RWPE1 (cell line): ENCODE measurements at regions not wholly inside any gene's neighbourhood (a gene's known extent, or its start where the extent isn't known, plus 50 kb on each side); places are given as distances from the start of the nearest gene placed in this dataset.
A peak's percentile ranks its signal among the peaks of the same experiment; 100 is the strongest.

Source experiments
- CTCF ChIA-PET: fragments of 350-600 bp; sonication (Branson Sonifier 250); formaldehyde crosslinking; extraction: SDS; loops from one replicate; lab custom pipeline; 2021; lab: Yijun Ruan, JAX
- POLR2A ChIA-PET: fragments of 400-600 bp; formaldehyde crosslinking; extraction: SDS; loops from one replicate; lab custom pipeline; 2020; ENCODE audit warnings: antibody characterized with exemption; ENCODE audit not compliant: low non-redundant PET; lab: Yijun Ruan, JAX
- DNase-seq: peaks from one replicate; pipeline ENCODE4 v3.0.0; 2012; ENCODE audit warnings: low spot score
- H3K27ac ChIP-seq: fragments of 450-650 bp; 2 replicates; pipeline ENCODE4 v1.5.1; 2017
- CTCF ChIP-seq: fragments of 450-650 bp; conservative IDR thresholded peaks from 2 replicates; pipeline ENCODE4 v1.5.1; 2017; ENCODE audit warnings: low read depth, mild to moderate bottlenecking

DNA sequence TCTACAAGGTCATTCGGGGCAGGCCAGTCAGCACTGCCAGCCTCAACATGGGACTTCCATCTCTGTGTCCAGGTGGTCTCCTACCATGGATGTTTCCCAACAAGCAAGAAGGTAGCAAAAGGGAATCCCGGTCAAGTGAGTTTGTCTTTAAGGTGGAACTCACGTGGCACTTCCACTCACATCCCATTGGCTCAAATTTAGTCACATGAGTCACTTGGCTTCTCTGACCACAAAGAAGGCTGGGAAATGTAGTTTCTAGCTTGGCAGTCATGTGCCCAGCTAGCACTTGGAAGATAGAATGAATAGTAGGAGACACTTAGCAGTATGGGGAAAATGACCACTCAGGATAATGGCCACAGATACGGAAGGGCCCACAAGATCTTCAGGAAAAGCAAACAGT, 106.6 kb downstream of the AIPL1 start:
- peak; percentile 18 for DNase-seq
- TF ChIP-seq CTCF: no peak
- POLR2A ChIA-PET: no interaction called here
- CTCF ChIA-PET: no interaction called here
- H3K27ac ChIP-seq: no peak overlapping the region

GRCh38 chr17:6327007-6327406, 107.9 kb downstream of the AIPL1 start:
- no peak overlapping the region for H3K27ac ChIP-seq
- TF ChIP-seq CTCF: no peak
- DNase-seq: no peak
- ChIA-PET CTCF (interaction anchor here (0.8 kb wide), 1 partner anchor 10 kb away, joined by 3 read pairs; no protein-coding TSS in a partner anchor), POLR2A (no interaction called here)

DNA sequence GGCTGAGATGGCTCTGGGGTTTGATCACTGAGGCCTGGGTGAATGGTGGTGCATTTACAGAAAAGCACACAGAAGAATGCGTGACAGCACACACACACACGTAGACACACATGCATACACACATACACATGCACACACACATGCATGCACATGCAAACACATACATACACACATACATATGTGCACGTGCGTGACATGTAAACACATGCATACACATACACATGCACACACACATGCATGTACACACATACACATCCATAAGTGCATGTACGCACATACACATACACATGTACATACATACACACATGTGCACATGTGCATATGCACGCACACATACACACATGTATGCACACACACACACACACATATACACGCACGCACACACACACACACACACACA, 108.4 kb downstream of the AIPL1 start:
- CTCF ChIA-PET: no interaction called here
- DNase-seq: no peak
- no peak overlapping the region for H3K27ac ChIP-seq
- TF ChIP-seq CTCF: no peak
- POLR2A ChIA-PET: no interaction called here

DNA sequence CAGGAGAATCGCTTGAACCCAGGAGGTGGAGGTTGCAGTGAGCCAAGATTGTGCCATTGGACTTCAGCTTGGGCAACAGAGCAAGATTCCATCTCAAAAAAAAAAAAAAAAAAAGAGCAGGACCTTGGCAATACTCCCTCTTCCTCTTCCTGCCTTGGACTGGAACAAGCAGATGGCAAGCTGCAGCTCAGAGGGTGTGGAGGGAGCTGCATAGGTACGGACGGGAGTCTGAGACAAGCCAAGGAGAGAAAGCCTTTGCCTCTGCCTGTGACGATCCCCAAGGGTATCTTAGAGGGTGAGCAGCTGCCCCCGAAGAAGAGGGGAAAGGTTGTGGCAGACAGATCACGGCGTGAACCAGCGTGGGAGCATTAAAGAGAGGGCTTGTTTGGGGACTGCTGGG, 109.2 kb downstream of the AIPL1 start:
- POLR2A ChIA-PET: no interaction called here
- no peak for DNase-seq
- no peak overlapping the region for H3K27ac ChIP-seq
- CTCF ChIA-PET: no interaction called here
- no peak for TF ChIP-seq CTCF

DNA sequence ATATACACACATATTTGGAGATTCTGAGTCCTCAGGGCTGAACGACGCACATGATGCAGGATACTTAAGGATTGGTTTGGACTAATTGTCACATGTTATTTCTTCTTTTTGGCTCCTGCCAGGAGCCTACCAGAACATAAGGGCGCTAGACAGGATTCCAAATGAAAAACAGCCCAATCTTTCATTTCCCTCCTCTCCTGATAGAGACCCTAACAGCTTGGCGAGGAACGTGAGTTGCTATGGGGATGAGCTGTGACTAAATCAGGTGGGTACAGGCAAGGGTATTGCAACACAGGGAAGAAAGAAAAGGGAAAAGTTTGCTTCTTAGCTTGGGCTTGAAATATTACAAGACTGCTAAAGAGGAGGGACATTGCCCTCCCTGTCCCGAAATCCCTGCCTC, 109.9 kb downstream of the AIPL1 start:
- H3K27ac ChIP-seq: no peak overlapping the region
- DNase-seq: no peak
- POLR2A ChIA-PET: no interaction called here
- CTCF ChIA-PET: interaction anchor here (0.7 kb wide), 1 partner anchor 10 kb away, joined by 4 read pairs; no protein-coding TSS in a partner anchor
- TF ChIP-seq CTCF: no peak

- CTCF ChIA-PET: no interaction called here
These were observed 111.1 kb downstream of the AIPL1 start for GRCh38 chr17:6323626-6324356.

More at GRCh38 chr17:6323626-6324356, 111.1 kb downstream of the AIPL1 start:
- DNase-seq: peak; percentile 41
- TF ChIP-seq CTCF: no peak
- no peak overlapping the region for H3K27ac ChIP-seq
- POLR2A ChIA-PET: no interaction called here
